AG04450 (cell line): ENCODE measurements at regions not wholly inside any gene's neighbourhood (a gene's known extent, or its start where the extent isn't known, plus 50 kb on each side); places are given as distances from the start of the nearest gene placed in this dataset.

Source experiments
- CTCF ChIA-PET: fragments of 300-600, 350-600 bp; formaldehyde crosslinking; extraction: SDS; loops from one replicate; lab custom pipeline; 2022; ENCODE audit warnings: antibody characterized with exemption, inconsistent platforms; lab: Charles Lee
- POLR2A ChIA-PET: fragments of 350-600 bp; formaldehyde crosslinking; extraction: SDS; loops from one replicate; lab custom pipeline; 2021; ENCODE audit warnings: antibody characterized with exemption, inconsistent platforms; lab: Yijun Ruan, JAX
- DNase-seq: peaks from one replicate; pipeline ENCODE4 v3.0.0-alpha.2; 2011; ENCODE audit warnings: low read depth, low spot score
- H3K27ac ChIP-seq: one replicate; pipeline ENCODE4 v1.5.1; 2012; ENCODE audit warnings: low read depth, low read length, control low read depth
- H3K27me3 ChIP-seq: one replicate; pipeline ENCODE4 v1.6.0; 2012; ENCODE audit warnings: low read length; ENCODE audit not compliant: control insufficient read depth, insufficient read depth
- H3K4me3 ChIP-seq: 2 replicates; pipeline ENCODE4 v1.5.1; 2011; ENCODE audit warnings: mild to moderate bottlenecking, low read depth, low read length, control low read depth
- H3K9me3 ChIP-seq: 2 replicates; pipeline ENCODE4 v1.5.1; 2012; ENCODE audit warnings: low read length; ENCODE audit not compliant: control insufficient read depth, insufficient read depth
- CTCF ChIP-seq: IDR thresholded peaks from 2 replicates; pipeline ENCODE4 v1.5.1; 2011; ENCODE audit warnings: low read depth, low read length, control low read depth, inconsistent platforms

DNA sequence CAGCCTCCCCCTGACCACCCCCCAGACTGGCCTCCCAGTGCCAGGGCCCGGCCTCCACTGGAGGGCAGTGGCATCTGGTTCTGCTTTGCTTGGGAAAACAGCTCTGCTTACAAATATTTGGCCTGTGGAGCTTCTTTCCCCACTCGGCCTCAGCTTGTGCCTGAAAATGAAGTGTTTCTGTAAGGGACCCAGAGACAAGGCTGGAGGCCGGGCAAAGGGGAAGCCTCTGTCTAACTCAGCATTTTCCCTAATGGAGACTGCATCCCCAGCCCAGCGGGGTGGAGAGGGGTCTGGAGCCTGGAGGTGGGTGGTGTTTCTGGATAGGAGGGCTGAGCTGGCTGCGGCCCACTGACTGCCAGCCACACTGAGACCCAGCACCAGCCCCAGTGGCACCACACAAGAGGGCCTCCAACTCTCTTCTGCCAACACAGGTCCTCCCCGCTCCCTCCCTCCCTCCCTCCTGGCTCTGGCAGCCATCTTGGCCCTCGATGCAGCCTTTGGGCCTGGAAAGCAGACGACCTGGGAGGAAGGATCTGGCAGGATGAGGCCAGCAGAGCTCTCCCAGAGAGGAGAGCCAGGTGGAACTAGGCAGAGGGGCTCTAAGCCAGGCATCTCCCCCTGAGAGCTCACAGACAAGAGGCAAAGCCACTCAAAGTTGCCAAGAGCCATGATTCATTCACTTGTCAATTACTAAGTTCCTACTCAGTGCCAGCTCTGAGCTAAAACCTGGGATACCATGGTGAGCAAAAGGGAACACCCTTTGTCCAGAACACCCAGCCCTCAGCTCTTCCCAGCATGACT lies 77.1 kb upstream of the CD82 start:
- H3K9me3 ChIP-seq: no peaks in the 10 kb centered on the region; the same call in 1 of the 2 replicates
- H3K4me3 ChIP-seq: no peak overlapping the region
- ChIA-PET CTCF (no interaction called here), POLR2A (no interaction called here)
- no peak for TF ChIP-seq CTCF
- H3K27ac ChIP-seq: no peak overlapping the region
- peaks cover 14% of the 10 kb centered on the region for H3K27me3 ChIP-seq
- no peak for DNase-seq

- ChIA-PET POLR2A (no interaction called here), CTCF (interaction anchor here (0.5 kb wide), 1 partner anchor 31 kb away, joined by 3 read pairs; no protein-coding TSS in a partner anchor)
- no peak for TF ChIP-seq CTCF
- Histone ChIP-seq H3K4me3 (no peak overlapping the region), H3K27me3 (peaks cover 11% of the 10 kb centered on the region), H3K9me3 (no peaks in the 10 kb centered on the region), H3K27ac (no peak overlapping the region)
- no peak for DNase-seq
Measured at GRCh38 chr11:44493383-44493782, 72.1 kb upstream of the CD82 start.

- no peak overlapping the region for H3K4me3 ChIP-seq
- ChIA-PET CTCF (interaction anchor here (0.5 kb wide), 1 partner anchor 30 kb away, joined by 3 read pairs; no protein-coding TSS in a partner anchor), POLR2A (no interaction called here)
- no peak overlapping the region for H3K27ac ChIP-seq
- DNase-seq: no peak
- H3K9me3 ChIP-seq: no peaks in the 10 kb centered on the region
- peaks cover 12% of the 10 kb centered on the region for H3K27me3 ChIP-seq
- no peak for TF ChIP-seq CTCF
Measured at GRCh38 chr11:44493930-44494329, 71.5 kb upstream of the CD82 start.

- no peak overlapping the region for H3K27ac ChIP-seq
- H3K27me3 ChIP-seq: peaks cover 6% of the 10 kb centered on the region
- no peaks in the 10 kb centered on the region for H3K9me3 ChIP-seq
- ChIA-PET POLR2A (no interaction called here), CTCF (no interaction called here)
- no peak overlapping the region for H3K4me3 ChIP-seq
- no peak for TF ChIP-seq CTCF
- DNase-seq: no peak
Measured at GRCh38 chr11:44494785-44495184, 70.7 kb upstream of the CD82 start.

- ChIA-PET POLR2A (no interaction called here), CTCF (no interaction called here)
- DNase-seq: no peak
- Histone ChIP-seq H3K27ac (no peak overlapping the region), H3K9me3 (no peaks in the 10 kb centered on the region), H3K4me3 (no peak overlapping the region), H3K27me3 (peaks cover 3% of the 10 kb centered on the region)
- TF ChIP-seq CTCF: no peak
Measured at GRCh38 chr11:44496391-44496790, 69.1 kb upstream of the CD82 start.
